SK-N-MC (cell line): ENCODE measurements at regions not wholly inside any gene's neighbourhood (a gene's known extent, or its start where the extent isn't known, plus 50 kb on each side); places are given as distances from the start of the nearest gene placed in this dataset.

Experiments
- FOXP2 ChIP-seq: optimal IDR thresholded peaks from 2 replicates; pipeline ENCODE3; 2011; ENCODE audit warnings: mild to moderate bottlenecking, moderate library complexity; ENCODE audit not compliant: insufficient read depth; ENCODE audit errors: extremely low read length, control extremely low read depth
- POLR2AphosphoS5 ChIP-seq: IDR thresholded peaks from 2 replicates; pipeline ENCODE4 v1.6.1; 2012; ENCODE audit warnings: mild to moderate bottlenecking, low read depth, low read length, borderline replicate concordance

DNA sequence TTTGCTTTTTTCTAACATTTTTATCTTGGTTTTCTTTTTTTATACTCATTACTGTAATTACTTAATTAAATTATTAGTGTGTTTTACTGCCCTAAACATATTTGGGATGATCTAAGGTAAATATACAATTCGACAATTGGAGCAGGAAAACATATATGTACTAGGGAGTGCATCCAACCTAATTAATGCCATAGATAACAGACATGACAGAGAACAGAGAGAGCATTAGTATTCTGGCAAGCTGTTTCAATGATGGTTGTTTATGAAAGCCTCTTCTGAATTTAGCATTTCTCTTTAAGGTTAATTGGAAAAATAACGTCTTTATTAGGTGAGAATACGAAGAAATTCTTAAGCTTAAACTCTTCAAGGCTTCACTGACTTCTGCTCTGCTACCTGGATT, 300.1 kb upstream of the PRR16 start:
- TF ChIP-seq FOXP2 (no peak), POLR2AphosphoS5 (no peak)
